ENCODE measurements at regions not wholly inside any gene's neighbourhood (a gene's known extent, or its start where the extent isn't known, plus 50 kb on each side); places are given as distances from the start of the nearest gene placed in this dataset.

DNA sequence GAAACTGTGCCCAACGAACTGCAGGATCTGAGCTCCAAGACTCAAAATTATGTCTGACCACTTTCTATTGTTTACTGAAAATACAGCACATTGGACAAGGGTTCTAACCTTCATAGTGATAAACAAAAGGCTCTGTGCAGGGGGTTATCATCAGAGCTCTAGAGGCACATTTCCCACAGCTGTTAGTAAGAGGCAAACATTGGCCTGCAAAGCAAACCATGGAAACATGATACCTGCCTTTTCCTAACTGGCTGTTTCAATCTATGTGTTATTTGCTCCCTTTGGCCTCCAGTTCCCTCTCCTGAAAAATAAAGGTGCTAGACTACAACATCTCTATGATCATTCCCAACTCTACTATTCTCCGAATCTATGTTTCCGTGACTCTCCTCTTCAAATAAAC, 159.7 kb upstream of the ARHGEF26 start:
- no peaks in the 10 kb centered on the region for H3K9me1 ChIP-seq (replicated peaks; ENCODE audit: control insufficient read depth, extremely low read depth, insufficient read depth, low read length)
- H4K20me1 ChIP-seq (replicated peaks; ENCODE audit: control insufficient read depth, extremely low read depth, insufficient read depth, low read length) = no peaks in the 10 kb centered on the region
- H3K79me2 ChIP-seq (ENCODE audit: control insufficient read depth, insufficient read depth, low read length) = no peaks in the 10 kb centered on the region
- no TSS peak for BruUV-seq (replicated peaks)
- H3K4me1 ChIP-seq (ENCODE audit: control insufficient read depth, extremely low read depth, insufficient read depth, low read length) = no peaks in the 10 kb centered on the region
- H3K4me2 ChIP-seq (ENCODE audit: insufficient read depth, low read length) = no peak overlapping the region
- FAIRE-seq = no peak
- H3K4me3 ChIP-seq (replicated peaks in 1 of 3; ENCODE audit: insufficient read depth in 1 of 3, low read depth in 1 of 3, low read length in 3 of 3) = no peak overlapping the region
- H3K36me3 ChIP-seq (ENCODE audit: control insufficient read depth in 2 of 2, extremely low read depth in 1 of 2, insufficient read depth in 2 of 2, low read length in 2 of 2) = no peaks in the 10 kb centered on the region
- TF ChIP-seq GATA2 (IDR thresholded peaks at IDR 0.05; ENCODE audit: insufficient read depth, insufficient read length, low read depth, low read length) (no peak), JUN (IDR thresholded peaks at IDR 0.05; ENCODE audit: borderline replicate concordance, insufficient read depth, insufficient read length, low read depth) (no peak), MYC (IDR thresholded peaks at IDR 0.05; ENCODE audit: low read depth, low read length) (no peak), POLR2AphosphoS5 (IDR thresholded peaks at IDR 0.05; ENCODE audit: insufficient read depth, low read depth, low read length) (no peak), EZH2 (IDR thresholded peaks at IDR 0.05; ENCODE audit: borderline replicate concordance, low read depth, low read length, severe bottlenecking) (no peak)
- TF ChIP-seq, protein P1, sequence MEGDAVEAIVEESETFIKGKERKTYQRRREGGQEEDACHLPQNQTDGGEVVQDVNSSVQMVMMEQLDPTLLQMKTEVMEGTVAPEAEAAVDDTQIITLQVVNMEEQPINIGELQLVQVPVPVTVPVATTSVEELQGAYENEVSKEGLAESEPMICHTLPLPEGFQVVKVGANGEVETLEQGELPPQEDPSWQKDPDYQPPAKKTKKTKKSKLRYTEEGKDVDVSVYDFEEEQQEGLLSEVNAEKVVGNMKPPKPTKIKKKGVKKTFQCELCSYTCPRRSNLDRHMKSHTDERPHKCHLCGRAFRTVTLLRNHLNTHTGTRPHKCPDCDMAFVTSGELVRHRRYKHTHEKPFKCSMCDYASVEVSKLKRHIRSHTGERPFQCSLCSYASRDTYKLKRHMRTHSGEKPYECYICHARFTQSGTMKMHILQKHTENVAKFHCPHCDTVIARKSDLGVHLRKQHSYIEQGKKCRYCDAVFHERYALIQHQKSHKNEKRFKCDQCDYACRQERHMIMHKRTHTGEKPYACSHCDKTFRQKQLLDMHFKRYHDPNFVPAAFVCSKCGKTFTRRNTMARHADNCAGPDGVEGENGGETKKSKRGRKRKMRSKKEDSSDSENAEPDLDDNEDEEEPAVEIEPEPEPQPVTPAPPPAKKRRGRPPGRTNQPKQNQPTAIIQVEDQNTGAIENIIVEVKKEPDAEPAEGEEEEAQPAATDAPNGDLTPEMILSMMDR (IDR thresholded peaks at IDR 0.05; ENCODE audit: extremely low read depth in 1 of 2, insufficient read depth in 1 of 2, low read depth in 1 of 2, low read length in 2 of 2) = no peak
- CTCF ChIA-PET = interaction anchor here (2.0 kb wide), 1 partner anchor 9 kb away, joined by 7 read pairs; no protein-coding TSS in a partner anchor
- no peak overlapping the region for H2AFZ ChIP-seq (ENCODE audit: low read depth, low read length)
- dilution Hi-C loops (cut with MboI; ENCODE audit: extremely low pct_ligation_motif_present, low sequenced_read_pairs) (no loop called here), intact Hi-C loops (cut with micrococcal nuclease) (no loop called here)
- no peaks in the 10 kb centered on the region for H3K27me3 ChIP-seq (ENCODE audit: control insufficient read depth in 2 of 2, insufficient read depth in 2 of 2, low read length in 2 of 2)
- H3K9ac ChIP-seq (replicated peaks; ENCODE audit: extremely low read depth, insufficient read depth, low read length) = no peak overlapping the region
- H3K27ac ChIP-seq (ENCODE audit: insufficient read depth, low read depth, low read length) = no peak overlapping the region
- no peaks in the 10 kb centered on the region for H3K9me3 ChIP-seq (replicated peaks; ENCODE audit: control insufficient read depth, insufficient read depth, low read length)
- no peak for DNase-seq (ENCODE audit: low read depth, low spot score)
- POLR2A ChIA-PET = no interaction called here

DNA sequence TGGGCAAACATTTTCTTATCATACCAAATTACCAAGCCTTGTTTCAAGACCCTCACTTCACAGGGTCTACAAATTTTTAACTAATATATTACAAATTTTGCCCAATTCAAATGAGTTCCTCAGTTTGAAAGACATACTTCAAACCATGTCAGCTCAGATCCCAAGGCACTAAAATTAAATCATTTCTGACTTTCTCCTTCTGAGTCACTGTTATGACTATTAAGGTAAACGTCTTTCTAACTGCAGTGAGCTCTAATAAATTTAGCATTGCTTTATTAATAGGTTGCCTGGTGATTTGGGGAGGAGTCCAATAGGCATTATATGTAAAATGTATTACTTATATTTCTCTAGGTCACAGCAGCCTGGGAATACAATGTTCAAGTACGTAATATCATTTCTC, 158.2 kb upstream of the ARHGEF26 start:
- H3K36me3 ChIP-seq (ENCODE audit: control insufficient read depth in 2 of 2, extremely low read depth in 1 of 2, insufficient read depth in 2 of 2, low read length in 2 of 2) = no peaks in the 10 kb centered on the region
- intact Hi-C loops (cut with micrococcal nuclease) (no loop called here), dilution Hi-C loops (cut with MboI; ENCODE audit: extremely low pct_ligation_motif_present, low sequenced_read_pairs) (no loop called here)
- no peak overlapping the region for H3K4me3 ChIP-seq (replicated peaks in 1 of 3; ENCODE audit: insufficient read depth in 1 of 3, low read depth in 1 of 3, low read length in 3 of 3)
- no peak overlapping the region for H2AFZ ChIP-seq (ENCODE audit: low read depth, low read length)
- no peaks in the 10 kb centered on the region for H3K9me3 ChIP-seq (replicated peaks; ENCODE audit: control insufficient read depth, insufficient read depth, low read length)
- H4K20me1 ChIP-seq (replicated peaks; ENCODE audit: control insufficient read depth, extremely low read depth, insufficient read depth, low read length) = no peaks in the 10 kb centered on the region
- no peaks in the 10 kb centered on the region for H3K9me1 ChIP-seq (replicated peaks; ENCODE audit: control insufficient read depth, extremely low read depth, insufficient read depth, low read length)
- H3K27me3 ChIP-seq (ENCODE audit: control insufficient read depth in 2 of 2, insufficient read depth in 2 of 2, low read length in 2 of 2) = no peaks in the 10 kb centered on the region
- DNase-seq (ENCODE audit: low read depth, low spot score) (no peak), FAIRE-seq (no peak)
- POLR2A ChIA-PET = no interaction called here
- H3K79me2 ChIP-seq (ENCODE audit: control insufficient read depth, insufficient read depth, low read length) = no peaks in the 10 kb centered on the region
- H3K27ac ChIP-seq (ENCODE audit: insufficient read depth, low read depth, low read length) = no peak overlapping the region
- no peaks in the 10 kb centered on the region for H3K4me1 ChIP-seq (ENCODE audit: control insufficient read depth, extremely low read depth, insufficient read depth, low read length)
- BruUV-seq (replicated peaks) = no TSS peak
- H3K4me2 ChIP-seq (ENCODE audit: insufficient read depth, low read length) = no peak overlapping the region
- H3K9ac ChIP-seq (replicated peaks; ENCODE audit: extremely low read depth, insufficient read depth, low read length) = no peak overlapping the region
- CTCF ChIA-PET = no interaction called here
- TF ChIP-seq GATA2 (IDR thresholded peaks at IDR 0.05; ENCODE audit: insufficient read depth, insufficient read length, low read depth, low read length) (no peak), FOS (IDR thresholded peaks at IDR 0.05; ENCODE audit: borderline replicate concordance, insufficient read depth, low read length) (no peak), POLR2AphosphoS5 (IDR thresholded peaks at IDR 0.05; ENCODE audit: insufficient read depth, low read depth, low read length) (no peak), MYC (IDR thresholded peaks at IDR 0.05; ENCODE audit: low read depth, low read length) (no peak), POLR2A (IDR thresholded peaks at IDR 0.05; ENCODE audit: low read depth, low read length) (no peak), JUN (IDR thresholded peaks at IDR 0.05; ENCODE audit: borderline replicate concordance, insufficient read depth, insufficient read length, low read depth) (no peak), EZH2 (IDR thresholded peaks at IDR 0.05; ENCODE audit: borderline replicate concordance, low read depth, low read length, severe bottlenecking) (no peak)
- TF ChIP-seq, protein P2, sequence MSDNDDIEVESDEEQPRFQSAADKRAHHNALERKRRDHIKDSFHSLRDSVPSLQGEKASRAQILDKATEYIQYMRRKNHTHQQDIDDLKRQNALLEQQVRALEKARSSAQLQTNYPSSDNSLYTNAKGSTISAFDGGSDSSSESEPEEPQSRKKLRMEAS (IDR thresholded peaks at IDR 0.05; ENCODE audit: insufficient read depth, insufficient read length) = no peak
- TF ChIP-seq, protein P1 (IDR thresholded peaks at IDR 0.05; ENCODE audit: extremely low read depth in 1 of 2, insufficient read depth in 1 of 2, low read depth in 1 of 2, low read length in 2 of 2) = no peak
